Cardiac fibroblast (primary cell): ENCODE measurements at regions not wholly inside any gene's neighbourhood (a gene's known extent, or its start where the extent isn't known, plus 50 kb on each side); places are given as distances from the start of the nearest gene placed in this dataset.

Source experiments
- DNase-seq, 2 donors: peaks; one replicate each; pipeline versions ENCODE4 v3.0.0 to v3.0.0-alpha.2; 2010; ENCODE audit warnings: low read depth in 2 of 2
- H3K4me3 ChIP-seq, 2 donors: replicated peaks in 1 of 2; 1 replicate in 1 of 2; 2 replicates in 1 of 2; pipeline ENCODE4 v1.5.1; 2011; ENCODE audit warnings: low read depth in 2 of 2, low read length in 2 of 2, mild to moderate bottlenecking in 2 of 2, moderate library complexity in 1 of 2
- TF ChIP-seq, protein P1 (sequence below): IDR thresholded peaks from one replicate; pipeline ENCODE4 v1.5.1; 2011; ENCODE audit warnings: low read depth, mild to moderate bottlenecking, low read length, inconsistent platforms

DNA sequence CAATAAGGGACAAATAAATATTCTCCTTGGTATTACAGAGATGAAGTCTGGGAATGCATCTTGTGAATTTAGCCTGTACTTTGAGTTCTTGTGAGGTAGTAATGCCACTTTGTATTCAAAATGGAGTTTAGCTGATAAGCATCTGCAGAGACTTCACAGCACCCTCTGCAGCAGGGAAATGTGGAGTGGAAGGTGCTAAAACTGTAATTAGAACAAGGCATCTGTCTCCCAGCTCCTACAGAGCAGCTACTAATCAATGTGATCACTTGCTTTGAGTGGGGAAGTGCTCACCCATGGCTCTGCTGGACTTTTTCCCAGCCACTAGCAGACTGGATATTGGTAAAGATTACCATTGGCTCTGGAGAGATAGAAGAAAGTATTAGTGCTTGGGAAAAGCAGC, 56.2 kb upstream of the TMEFF2 start:
- TF ChIP-seq, protein P1, sequence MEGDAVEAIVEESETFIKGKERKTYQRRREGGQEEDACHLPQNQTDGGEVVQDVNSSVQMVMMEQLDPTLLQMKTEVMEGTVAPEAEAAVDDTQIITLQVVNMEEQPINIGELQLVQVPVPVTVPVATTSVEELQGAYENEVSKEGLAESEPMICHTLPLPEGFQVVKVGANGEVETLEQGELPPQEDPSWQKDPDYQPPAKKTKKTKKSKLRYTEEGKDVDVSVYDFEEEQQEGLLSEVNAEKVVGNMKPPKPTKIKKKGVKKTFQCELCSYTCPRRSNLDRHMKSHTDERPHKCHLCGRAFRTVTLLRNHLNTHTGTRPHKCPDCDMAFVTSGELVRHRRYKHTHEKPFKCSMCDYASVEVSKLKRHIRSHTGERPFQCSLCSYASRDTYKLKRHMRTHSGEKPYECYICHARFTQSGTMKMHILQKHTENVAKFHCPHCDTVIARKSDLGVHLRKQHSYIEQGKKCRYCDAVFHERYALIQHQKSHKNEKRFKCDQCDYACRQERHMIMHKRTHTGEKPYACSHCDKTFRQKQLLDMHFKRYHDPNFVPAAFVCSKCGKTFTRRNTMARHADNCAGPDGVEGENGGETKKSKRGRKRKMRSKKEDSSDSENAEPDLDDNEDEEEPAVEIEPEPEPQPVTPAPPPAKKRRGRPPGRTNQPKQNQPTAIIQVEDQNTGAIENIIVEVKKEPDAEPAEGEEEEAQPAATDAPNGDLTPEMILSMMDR = no peak
- no peak overlapping the region for H3K4me3 ChIP-seq
- no peak for DNase-seq

DNA sequence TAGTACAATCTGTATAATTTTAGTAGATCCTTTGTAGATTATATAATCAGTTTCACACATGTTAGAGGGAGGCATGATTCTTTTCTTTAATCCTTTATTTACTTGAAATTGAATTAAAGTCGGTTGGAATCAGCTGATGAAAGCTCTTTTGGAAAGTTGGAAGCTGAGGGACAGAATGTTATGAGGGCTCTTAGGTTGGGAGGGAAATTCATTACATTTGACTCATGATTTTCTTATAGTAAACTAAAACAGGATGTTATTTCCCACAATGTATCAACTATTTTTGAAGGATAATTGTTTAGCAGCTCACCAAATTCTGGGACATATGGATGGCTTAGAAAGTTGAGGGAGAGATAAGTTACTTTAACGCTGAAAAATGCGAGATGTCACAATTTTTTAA, 52.7 kb upstream of the TMEFF2 start:
- H3K4me3 ChIP-seq = no peak overlapping the region
- TF ChIP-seq, protein P1 = no peak
- DNase-seq = peak in 1 of 2 donors; percentile 49

DNA sequence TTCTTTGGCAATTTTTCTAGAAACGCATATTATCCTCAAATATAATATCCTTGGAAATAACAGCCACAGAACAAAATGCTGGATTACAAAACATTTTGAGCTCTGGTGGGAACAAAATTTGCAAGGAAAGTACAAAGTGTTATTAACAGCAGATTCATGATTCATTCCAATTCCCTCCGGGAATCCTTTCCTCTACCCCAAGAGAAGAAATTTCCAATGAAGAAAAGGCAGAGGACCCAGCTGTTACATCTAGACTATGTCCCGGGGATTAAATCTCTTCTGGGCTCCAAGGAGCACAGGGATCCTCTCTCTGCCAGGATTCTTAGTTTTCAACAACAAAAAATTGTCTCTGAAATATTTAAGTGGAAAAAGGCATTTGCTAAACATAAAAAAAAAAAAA, 51.6 kb upstream of the TMEFF2 start:
- TF ChIP-seq, protein P1 = no peak
- DNase-seq = peak in 1 of 2 donors; percentile 25
- no peak overlapping the region for H3K4me3 ChIP-seq

DNA sequence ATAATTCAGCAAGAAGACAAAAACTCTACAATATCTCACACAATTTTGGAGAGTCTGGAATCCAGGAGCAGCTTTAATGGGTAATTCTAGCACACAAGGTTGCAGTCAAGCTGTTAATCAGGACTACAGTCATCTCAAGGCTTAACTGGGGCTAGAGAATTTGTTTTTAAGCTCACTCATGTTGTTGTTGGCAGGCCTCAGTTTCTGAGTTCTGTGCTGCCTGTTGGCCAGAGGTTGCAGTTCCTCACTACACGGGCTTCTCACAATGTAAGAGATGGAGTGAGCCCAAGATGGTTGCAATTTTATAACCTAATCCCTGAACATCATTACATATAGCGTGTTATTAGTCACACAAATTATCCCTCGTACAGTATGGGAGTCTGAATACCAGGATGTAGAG, 50.6 kb upstream of the TMEFF2 start:
- H3K4me3 ChIP-seq = no peak overlapping the region
- TF ChIP-seq, protein P1 = no peak
- peak; percentile 5 to 46 for DNase-seq
